CD4-positive, alpha-beta memory T cell (primary cell): ENCODE measurements at regions not wholly inside any gene's neighbourhood (a gene's known extent, or its start where the extent isn't known, plus 50 kb on each side); places are given as distances from the start of the nearest gene placed in this dataset.

Experiments
- CTCF ChIA-PET: fragments of 350-600 bp; sonication (Branson Sonifier 250); formaldehyde crosslinking; loops from one replicate; lab custom pipeline; 2021; ENCODE audit warnings: inconsistent platforms; ENCODE audit not compliant: partially characterized antibody; lab: Charles Lee
- POLR2A ChIA-PET: fragments of 350-600 bp; sonication (Branson Sonifier 250); formaldehyde crosslinking; loops from one replicate; lab custom pipeline; 2021; ENCODE audit not compliant: partially characterized antibody; lab: Charles Lee
- DNase-seq, 5 donors: peaks; one replicate each; pipeline versions ENCODE4 v3.0.0 to v3.0.0-alpha.2; 2020 to 2022; ENCODE audit warnings: mixed read lengths in 1 of 5
- H3K27ac ChIP-seq: one replicate; pipeline ENCODE4 v1.7.0; 2013; ENCODE audit warnings: low read depth, low read length
- H3K27me3 ChIP-seq: 2 replicates; pipeline ENCODE4 v1.7.0; 2013; ENCODE audit warnings: mild to moderate bottlenecking, low read length, moderate library complexity; ENCODE audit not compliant: insufficient read depth
- H3K36me3 ChIP-seq: 2 replicates; pipeline ENCODE4 v1.7.0; 2013; ENCODE audit warnings: mild to moderate bottlenecking, low read length, moderate library complexity; ENCODE audit not compliant: insufficient read depth
- H3K4me1 ChIP-seq: 2 replicates; pipeline ENCODE4 v1.7.0; 2013; ENCODE audit warnings: mild to moderate bottlenecking, low read length, moderate library complexity; ENCODE audit not compliant: insufficient read depth
- H3K4me3 ChIP-seq, 2 donors: one replicate each; pipeline ENCODE4 v1.7.0; 2013; ENCODE audit warnings: low read length in 2 of 2, mild to moderate bottlenecking in 1 of 2
- H3K9me3 ChIP-seq, 2 donors: one replicate each; pipeline ENCODE4 v1.7.0; 2013; ENCODE audit warnings: low read length in 2 of 2, control low read depth in 1 of 2; ENCODE audit not compliant: control insufficient read depth in 1 of 2
- H3K27ac Mint-ChIP-seq, 7 donors: one replicate each; pipeline ENCODE4 v1.8.0; 2020 to 2021; ENCODE audit warnings: mixed read lengths in 7 of 7, mild to moderate bottlenecking in 6 of 7, inconsistent platforms in 3 of 7, moderate library complexity in 3 of 7
- H3K27me3 Mint-ChIP-seq, 2 donors: one replicate each; pipeline ENCODE4 v1.8.0; 2020 to 2021; ENCODE audit warnings: mixed read lengths in 2 of 2
- H3K36me3 Mint-ChIP-seq, 2 donors: one replicate each; pipeline ENCODE4 v1.8.0; 2020 to 2021; ENCODE audit warnings: mixed read lengths in 2 of 2, inconsistent platforms in 1 of 2, mild to moderate bottlenecking in 1 of 2
- H3K4me1 Mint-ChIP-seq, 4 donors: one replicate each; pipeline ENCODE4 v1.8.0; 2020 to 2021; ENCODE audit warnings: mixed read lengths in 4 of 4, mild to moderate bottlenecking in 1 of 4
- H3K4me3 Mint-ChIP-seq, 8 donors: one replicate each; pipeline ENCODE4 v1.8.0; 2020 to 2021; ENCODE audit warnings: mixed read lengths in 8 of 8, mild to moderate bottlenecking in 7 of 8, moderate library complexity in 6 of 8, inconsistent platforms in 3 of 8
- H3K9me3 Mint-ChIP-seq, 8 donors: one replicate each; pipeline ENCODE4 v1.8.0; 2020 to 2021; ENCODE audit warnings: mixed read lengths in 8 of 8, mild to moderate bottlenecking in 5 of 8, inconsistent platforms in 3 of 8, moderate library complexity in 1 of 8
- intact Hi-C: fragments of 100-400 bp; cut with micrococcal nuclease; formaldehyde crosslinking; loops from one replicate; pipeline ENCODE4 v1.15.1; 2023

DNA sequence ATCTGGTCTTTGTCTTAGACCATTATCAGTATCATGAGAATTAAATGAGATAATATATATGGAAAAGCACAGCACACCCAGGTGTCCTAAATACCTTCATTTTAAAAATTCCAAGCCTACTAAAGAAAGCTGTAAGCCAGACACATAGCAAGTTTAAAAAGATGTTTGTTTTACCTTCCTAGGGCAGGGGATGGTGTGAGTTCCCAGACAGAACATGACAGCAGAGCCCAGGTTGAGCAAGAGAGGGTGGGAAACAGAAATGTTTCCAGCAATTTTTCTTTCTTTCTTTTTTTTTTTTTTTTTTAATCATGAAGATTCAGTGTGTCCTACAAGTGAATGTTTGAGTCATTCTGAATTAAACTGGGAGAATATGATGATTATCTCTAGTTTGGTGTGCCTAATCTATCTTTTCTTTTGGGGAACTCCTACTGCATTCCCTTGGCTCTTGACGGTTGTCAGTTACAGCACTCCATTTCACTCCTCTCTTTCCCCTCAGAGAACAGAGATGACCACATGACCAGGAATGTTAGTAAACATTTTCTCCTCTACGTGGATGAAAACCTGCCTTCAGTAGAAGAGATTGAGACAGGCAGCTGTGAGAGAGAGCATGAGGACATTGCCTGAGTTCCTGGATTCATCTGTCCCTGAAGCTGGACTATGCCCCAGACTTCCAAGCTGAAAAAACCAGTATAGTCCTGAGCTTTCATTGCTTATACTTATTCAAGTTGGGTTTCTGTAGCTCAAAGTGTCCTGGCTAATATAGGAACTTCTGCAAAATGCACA is 54.5 kb upstream of the ARL14 start:
- Mint-ChIP-seq H3K4me1 (no peaks in the 10 kb centered on the region), H3K27me3 (peaks cover 14% of the 10 kb centered on the region in 2 donors), H3K4me3 (no peak overlapping the region), H3K9me3 (no peaks in the 10 kb centered on the region), H3K36me3 (no peaks in the 10 kb centered on the region), H3K27ac (no peak overlapping the region)
- ChIA-PET CTCF (interaction anchor here (0.7 kb wide), 1 partner anchor 99 kb away, joined by 4 read pairs; no protein-coding TSS in a partner anchor), POLR2A (no interaction called here)
- Histone ChIP-seq H3K4me3 (no peak overlapping the region), H3K27ac (no peak overlapping the region), H3K27me3 (no peaks in the 10 kb centered on the region), H3K9me3 (no peaks in the 10 kb centered on the region), H3K4me1 (no peaks in the 10 kb centered on the region), H3K36me3 (no peaks in the 10 kb centered on the region)
- DNase-seq: no peak
- intact Hi-C loops: no loop called here

DNA sequence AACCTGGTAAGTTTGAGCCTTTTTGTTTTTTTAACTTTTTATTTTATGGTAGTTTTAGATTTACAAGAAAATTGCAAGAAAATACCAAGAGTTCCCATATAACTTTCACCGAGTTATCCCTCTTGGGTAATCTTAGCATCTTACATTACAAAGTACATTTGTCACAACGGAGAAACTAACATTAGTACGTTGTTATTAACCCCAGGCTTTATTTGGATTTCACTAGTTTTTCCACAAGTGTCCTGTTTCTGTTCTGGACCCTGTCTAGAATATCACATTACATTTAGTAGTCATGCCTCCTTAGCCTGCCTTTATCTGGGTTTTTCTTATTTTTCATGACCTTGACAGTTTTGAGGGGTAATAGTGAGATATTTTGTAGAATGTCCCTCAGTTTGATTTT is 53.5 kb upstream of the KPNA4 start:
- H3K4me1 Mint-ChIP-seq: no peaks in the 10 kb centered on the region
- no peaks in the 10 kb centered on the region for H3K9me3 ChIP-seq
- no peak overlapping the region for H3K4me3 Mint-ChIP-seq
- intact Hi-C loops: no loop called here
- H3K27me3 Mint-ChIP-seq: peaks cover 14 to 18% of the 10 kb centered on the region in 2 donors
- CTCF ChIA-PET: no interaction called here
- H3K36me3 Mint-ChIP-seq: no peaks in the 10 kb centered on the region
- no peaks in the 10 kb centered on the region for H3K36me3 ChIP-seq
- no peaks in the 10 kb centered on the region for H3K4me1 ChIP-seq
- H3K9me3 Mint-ChIP-seq: no peaks in the 10 kb centered on the region
- no peak overlapping the region for H3K4me3 ChIP-seq
- H3K27ac ChIP-seq: no peak overlapping the region
- no peak for DNase-seq
- no peak overlapping the region for H3K27ac Mint-ChIP-seq
- no peaks in the 10 kb centered on the region for H3K27me3 ChIP-seq
- POLR2A ChIA-PET: no interaction called here

DNA sequence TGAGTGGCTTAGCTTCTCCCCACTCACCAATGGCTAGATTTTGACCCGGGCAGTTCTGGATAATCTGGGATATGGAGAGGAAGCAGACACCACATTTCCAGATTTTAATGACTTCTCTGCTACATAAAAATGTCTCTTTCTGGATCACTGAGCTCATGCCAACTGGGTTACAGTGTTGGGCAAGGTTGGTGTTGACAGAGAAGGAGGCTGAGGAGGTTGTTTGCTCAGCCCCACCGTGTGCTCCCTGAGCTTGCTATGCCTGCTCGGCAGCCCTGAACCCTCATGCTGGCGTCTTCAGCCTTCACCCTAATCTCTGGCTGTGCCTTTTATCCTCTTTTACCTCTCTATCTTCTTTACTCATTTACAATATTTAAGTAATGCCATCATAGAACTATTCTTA is 53.0 kb upstream of the KPNA4 start:
- no peak overlapping the region for H3K4me3 ChIP-seq
- ChIA-PET POLR2A (no interaction called here), CTCF (no interaction called here)
- Mint-ChIP-seq H3K4me1 (no peaks in the 10 kb centered on the region), H3K9me3 (no peaks in the 10 kb centered on the region), H3K27ac (no peak overlapping the region), H3K4me3 (no peak overlapping the region), H3K27me3 (peaks cover 17 to 19% of the 10 kb centered on the region in 2 donors), H3K36me3 (no peaks in the 10 kb centered on the region)
- intact Hi-C loops: no loop called here
- no peaks in the 10 kb centered on the region for H3K36me3 ChIP-seq
- H3K4me1 ChIP-seq: no peaks in the 10 kb centered on the region
- no peak overlapping the region for H3K27ac ChIP-seq
- no peaks in the 10 kb centered on the region for H3K9me3 ChIP-seq
- no peak for DNase-seq
- no peaks in the 10 kb centered on the region for H3K27me3 ChIP-seq

DNA sequence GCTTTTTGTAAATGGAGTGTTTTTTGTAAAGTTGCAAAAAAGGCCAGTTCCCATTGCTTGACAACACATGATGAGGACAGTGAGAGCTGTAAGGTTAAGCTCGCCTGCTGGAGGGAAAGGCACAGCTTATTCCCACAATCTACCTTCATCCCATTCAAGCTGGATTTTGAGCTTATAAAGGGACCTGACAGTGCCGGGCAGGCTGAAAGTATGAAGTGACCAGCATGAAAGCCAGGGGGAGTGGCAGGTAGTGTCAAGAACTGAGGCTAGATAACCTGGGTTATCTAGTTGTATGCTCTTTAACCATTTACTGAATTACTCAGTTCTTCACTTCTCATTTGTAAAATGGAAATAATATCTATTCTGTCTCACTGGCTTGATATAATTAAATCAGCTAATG is 52.3 kb upstream of the KPNA4 start:
- no peaks in the 10 kb centered on the region for H3K36me3 Mint-ChIP-seq
- H3K27ac ChIP-seq: no peak overlapping the region

DNA sequence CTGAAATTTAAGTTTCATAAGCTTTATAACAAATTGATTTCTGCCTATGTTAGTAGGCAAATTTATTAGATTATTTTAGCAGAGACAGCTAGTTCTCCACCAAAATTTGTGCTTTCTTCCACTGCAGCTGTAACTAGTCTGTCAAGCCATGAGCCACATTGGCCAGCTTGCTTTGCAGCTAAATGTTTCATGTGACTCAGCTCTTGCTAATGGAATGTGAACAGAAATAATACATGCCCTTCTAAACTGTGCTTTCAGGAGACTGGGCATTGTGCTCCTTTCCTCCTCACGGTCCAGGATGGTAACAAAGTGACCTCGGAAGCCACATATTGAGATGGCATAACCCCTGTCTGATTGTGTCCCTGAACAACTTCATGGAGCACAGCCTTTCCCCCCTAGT is 51.3 kb upstream of the KPNA4 start:
- intact Hi-C loops: no loop called here
- Mint-ChIP-seq H3K4me1 (no peaks in the 10 kb centered on the region), H3K27me3 (peaks cover 22 to 24% of the 10 kb centered on the region in 2 donors)

More for the DNA sequence above, 52.3 kb upstream of the KPNA4 start:
- H3K4me1 Mint-ChIP-seq: no peaks in the 10 kb centered on the region
- H3K36me3 ChIP-seq: no peaks in the 10 kb centered on the region
- H3K9me3 ChIP-seq: no peaks in the 10 kb centered on the region
- intact Hi-C loops: no loop called here
- DNase-seq: no peak
- H3K27ac Mint-ChIP-seq: no peak overlapping the region
- H3K4me3 Mint-ChIP-seq: no peak overlapping the region
- peaks cover 4% of the 10 kb centered on the region for H3K27me3 ChIP-seq
- POLR2A ChIA-PET: no interaction called here
- no peaks in the 10 kb centered on the region for H3K4me1 ChIP-seq
- no peak overlapping the region for H3K4me3 ChIP-seq
- no peaks in the 10 kb centered on the region for H3K9me3 Mint-ChIP-seq
- CTCF ChIA-PET: no interaction called here
- peaks cover 21 to 24% of the 10 kb centered on the region in 2 donors for H3K27me3 Mint-ChIP-seq

DNA sequence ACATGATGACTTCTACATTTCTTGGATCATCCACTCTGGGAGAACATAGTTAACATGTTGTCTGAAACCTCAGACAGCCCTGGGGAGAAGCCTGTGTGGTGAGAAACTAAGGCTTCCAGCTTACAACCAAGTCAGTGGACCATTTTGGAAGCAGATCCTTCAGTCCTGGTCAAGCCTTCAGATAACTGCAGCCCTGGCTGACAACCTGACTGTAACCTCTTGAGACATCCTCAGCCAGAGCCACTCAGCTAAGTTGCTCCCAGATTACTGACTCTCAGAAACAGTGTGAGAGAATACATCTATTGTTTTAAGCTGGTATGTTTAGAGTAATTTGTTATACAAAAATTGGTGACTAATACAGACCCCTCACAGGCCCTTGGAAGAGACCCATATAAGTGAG is 50.9 kb upstream of the KPNA4 start:
- DNase-seq: no peak
- Histone ChIP-seq H3K4me3 (no peak overlapping the region), H3K27me3 (peaks cover 4% of the 10 kb centered on the region), H3K36me3 (no peaks in the 10 kb centered on the region), H3K9me3 (no peaks in the 10 kb centered on the region), H3K4me1 (no peaks in the 10 kb centered on the region), H3K27ac (no peak overlapping the region)
- Mint-ChIP-seq H3K27ac (no peak overlapping the region), H3K27me3 (peaks cover 21 to 23% of the 10 kb centered on the region in 2 donors), H3K9me3 (no peaks in the 10 kb centered on the region), H3K4me1 (no peaks in the 10 kb centered on the region), H3K36me3 (no peaks in the 10 kb centered on the region), H3K4me3 (no peak overlapping the region)
- intact Hi-C loops: no loop called here
- ChIA-PET POLR2A (no interaction called here), CTCF (interaction anchor here (1.4 kb wide), 1 partner anchor 10 kb away, joined by 3 read pairs; no protein-coding TSS in a partner anchor)

More for the DNA sequence above, 51.3 kb upstream of the KPNA4 start:
- no peak for DNase-seq
- ChIA-PET CTCF (interaction anchor here (1.4 kb wide), 1 partner anchor 10 kb away, joined by 3 read pairs; no protein-coding TSS in a partner anchor), POLR2A (no interaction called here)
- Histone ChIP-seq H3K4me1 (no peaks in the 10 kb centered on the region), H3K9me3 (no peaks in the 10 kb centered on the region), H3K27ac (no peak overlapping the region), H3K27me3 (peaks cover 4% of the 10 kb centered on the region), H3K4me3 (no peak overlapping the region), H3K36me3 (no peaks in the 10 kb centered on the region)
- Mint-ChIP-seq H3K27ac (no peak overlapping the region), H3K4me3 (no peak overlapping the region), H3K36me3 (no peaks in the 10 kb centered on the region), H3K9me3 (no peaks in the 10 kb centered on the region)
